ENCODE measurements at regions not wholly inside any gene's neighbourhood (a gene's known extent, or its start where the extent isn't known, plus 50 kb on each side); places are given as distances from the start of the nearest gene placed in this dataset.

DNA sequence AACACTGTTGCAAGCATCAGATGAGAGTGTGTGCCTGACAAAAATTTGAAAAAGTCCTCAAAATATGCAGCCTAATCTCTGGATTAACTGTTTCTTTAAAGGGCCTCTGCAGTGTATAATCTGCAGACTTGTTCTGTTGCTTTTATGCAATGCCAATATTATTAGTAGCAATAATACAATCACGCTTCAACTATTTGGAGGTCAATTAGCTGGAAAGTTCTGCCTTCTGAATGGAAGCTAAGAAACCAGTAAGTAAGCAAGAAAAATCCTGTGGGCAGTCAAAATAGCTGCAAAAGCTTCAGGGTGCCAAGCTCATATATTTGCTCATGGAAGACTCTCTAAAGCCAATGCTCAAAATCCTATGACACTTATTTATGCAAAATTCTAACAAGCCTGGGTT lies 153.2 kb upstream of the NR2F2 start:
- H3K27ac ChIP-seq (ENCODE audit: low read depth) = no peak overlapping the region
- no peak overlapping the region for H2AFZ ChIP-seq
- no peaks in the 10 kb centered on the region for H4K20me1 ChIP-seq (replicated peaks; ENCODE audit: insufficient read depth)
- H3K27me3 ChIP-seq (ENCODE audit: insufficient read depth) = no peaks in the 10 kb centered on the region
- no peaks in the 10 kb centered on the region for H3F3A ChIP-seq (replicated peaks; ENCODE audit: low read depth)
- Mint-ChIP-seq H3K9me3 (no peaks in the 10 kb centered on the region), H3K4me3 (no peak overlapping the region), H3K36me3 (ENCODE audit: low read depth) (no peaks in the 10 kb centered on the region), H3K27ac (no peak overlapping the region), H3K27me3 (ENCODE audit: insufficient read depth, low read depth, poor library complexity) (peaks cover 1% of the 10 kb centered on the region), H3K4me1 (peaks cover 22% of the 10 kb centered on the region)
- DNase-seq (ENCODE audit: low spot score) = no peak
- no peak for TF ChIP-seq POLR2AphosphoS5 (IDR thresholded peaks at IDR 0.05; ENCODE audit: low read depth)
- TF ChIP-seq ZNF331 (CRISPR knock-in tag; IDR thresholded peaks at IDR 0.05; ENCODE audit: low read depth) = no peak
- TF ChIP-seq CREB1 (CRISPR knock-in tag; IDR thresholded peaks at IDR 0.05; ENCODE audit: low read depth) = no peak
- TF ChIP-seq, protein P1, sequence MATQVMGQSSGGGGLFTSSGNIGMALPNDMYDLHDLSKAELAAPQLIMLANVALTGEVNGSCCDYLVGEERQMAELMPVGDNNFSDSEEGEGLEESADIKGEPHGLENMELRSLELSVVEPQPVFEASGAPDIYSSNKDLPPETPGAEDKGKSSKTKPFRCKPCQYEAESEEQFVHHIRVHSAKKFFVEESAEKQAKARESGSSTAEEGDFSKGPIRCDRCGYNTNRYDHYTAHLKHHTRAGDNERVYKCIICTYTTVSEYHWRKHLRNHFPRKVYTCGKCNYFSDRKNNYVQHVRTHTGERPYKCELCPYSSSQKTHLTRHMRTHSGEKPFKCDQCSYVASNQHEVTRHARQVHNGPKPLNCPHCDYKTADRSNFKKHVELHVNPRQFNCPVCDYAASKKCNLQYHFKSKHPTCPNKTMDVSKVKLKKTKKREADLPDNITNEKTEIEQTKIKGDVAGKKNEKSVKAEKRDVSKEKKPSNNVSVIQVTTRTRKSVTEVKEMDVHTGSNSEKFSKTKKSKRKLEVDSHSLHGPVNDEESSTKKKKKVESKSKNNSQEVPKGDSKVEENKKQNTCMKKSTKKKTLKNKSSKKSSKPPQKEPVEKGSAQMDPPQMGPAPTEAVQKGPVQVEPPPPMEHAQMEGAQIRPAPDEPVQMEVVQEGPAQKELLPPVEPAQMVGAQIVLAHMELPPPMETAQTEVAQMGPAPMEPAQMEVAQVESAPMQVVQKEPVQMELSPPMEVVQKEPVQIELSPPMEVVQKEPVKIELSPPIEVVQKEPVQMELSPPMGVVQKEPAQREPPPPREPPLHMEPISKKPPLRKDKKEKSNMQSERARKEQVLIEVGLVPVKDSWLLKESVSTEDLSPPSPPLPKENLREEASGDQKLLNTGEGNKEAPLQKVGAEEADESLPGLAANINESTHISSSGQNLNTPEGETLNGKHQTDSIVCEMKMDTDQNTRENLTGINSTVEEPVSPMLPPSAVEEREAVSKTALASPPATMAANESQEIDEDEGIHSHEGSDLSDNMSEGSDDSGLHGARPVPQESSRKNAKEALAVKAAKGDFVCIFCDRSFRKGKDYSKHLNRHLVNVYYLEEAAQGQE (IDR thresholded peaks at IDR 0.05; ENCODE audit: unreplicated experiment) = no peak
- TF ChIP-seq, protein P2, sequence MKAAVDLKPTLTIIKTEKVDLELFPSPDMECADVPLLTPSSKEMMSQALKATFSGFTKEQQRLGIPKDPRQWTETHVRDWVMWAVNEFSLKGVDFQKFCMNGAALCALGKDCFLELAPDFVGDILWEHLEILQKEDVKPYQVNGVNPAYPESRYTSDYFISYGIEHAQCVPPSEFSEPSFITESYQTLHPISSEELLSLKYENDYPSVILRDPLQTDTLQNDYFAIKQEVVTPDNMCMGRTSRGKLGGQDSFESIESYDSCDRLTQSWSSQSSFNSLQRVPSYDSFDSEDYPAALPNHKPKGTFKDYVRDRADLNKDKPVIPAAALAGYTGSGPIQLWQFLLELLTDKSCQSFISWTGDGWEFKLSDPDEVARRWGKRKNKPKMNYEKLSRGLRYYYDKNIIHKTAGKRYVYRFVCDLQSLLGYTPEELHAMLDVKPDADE (IDR thresholded peaks at IDR 0.05) = no peak
- no peak for TF ChIP-seq JUNB (IDR thresholded peaks at IDR 0.05; ENCODE audit: unreplicated experiment)
- TF ChIP-seq, protein P3, sequence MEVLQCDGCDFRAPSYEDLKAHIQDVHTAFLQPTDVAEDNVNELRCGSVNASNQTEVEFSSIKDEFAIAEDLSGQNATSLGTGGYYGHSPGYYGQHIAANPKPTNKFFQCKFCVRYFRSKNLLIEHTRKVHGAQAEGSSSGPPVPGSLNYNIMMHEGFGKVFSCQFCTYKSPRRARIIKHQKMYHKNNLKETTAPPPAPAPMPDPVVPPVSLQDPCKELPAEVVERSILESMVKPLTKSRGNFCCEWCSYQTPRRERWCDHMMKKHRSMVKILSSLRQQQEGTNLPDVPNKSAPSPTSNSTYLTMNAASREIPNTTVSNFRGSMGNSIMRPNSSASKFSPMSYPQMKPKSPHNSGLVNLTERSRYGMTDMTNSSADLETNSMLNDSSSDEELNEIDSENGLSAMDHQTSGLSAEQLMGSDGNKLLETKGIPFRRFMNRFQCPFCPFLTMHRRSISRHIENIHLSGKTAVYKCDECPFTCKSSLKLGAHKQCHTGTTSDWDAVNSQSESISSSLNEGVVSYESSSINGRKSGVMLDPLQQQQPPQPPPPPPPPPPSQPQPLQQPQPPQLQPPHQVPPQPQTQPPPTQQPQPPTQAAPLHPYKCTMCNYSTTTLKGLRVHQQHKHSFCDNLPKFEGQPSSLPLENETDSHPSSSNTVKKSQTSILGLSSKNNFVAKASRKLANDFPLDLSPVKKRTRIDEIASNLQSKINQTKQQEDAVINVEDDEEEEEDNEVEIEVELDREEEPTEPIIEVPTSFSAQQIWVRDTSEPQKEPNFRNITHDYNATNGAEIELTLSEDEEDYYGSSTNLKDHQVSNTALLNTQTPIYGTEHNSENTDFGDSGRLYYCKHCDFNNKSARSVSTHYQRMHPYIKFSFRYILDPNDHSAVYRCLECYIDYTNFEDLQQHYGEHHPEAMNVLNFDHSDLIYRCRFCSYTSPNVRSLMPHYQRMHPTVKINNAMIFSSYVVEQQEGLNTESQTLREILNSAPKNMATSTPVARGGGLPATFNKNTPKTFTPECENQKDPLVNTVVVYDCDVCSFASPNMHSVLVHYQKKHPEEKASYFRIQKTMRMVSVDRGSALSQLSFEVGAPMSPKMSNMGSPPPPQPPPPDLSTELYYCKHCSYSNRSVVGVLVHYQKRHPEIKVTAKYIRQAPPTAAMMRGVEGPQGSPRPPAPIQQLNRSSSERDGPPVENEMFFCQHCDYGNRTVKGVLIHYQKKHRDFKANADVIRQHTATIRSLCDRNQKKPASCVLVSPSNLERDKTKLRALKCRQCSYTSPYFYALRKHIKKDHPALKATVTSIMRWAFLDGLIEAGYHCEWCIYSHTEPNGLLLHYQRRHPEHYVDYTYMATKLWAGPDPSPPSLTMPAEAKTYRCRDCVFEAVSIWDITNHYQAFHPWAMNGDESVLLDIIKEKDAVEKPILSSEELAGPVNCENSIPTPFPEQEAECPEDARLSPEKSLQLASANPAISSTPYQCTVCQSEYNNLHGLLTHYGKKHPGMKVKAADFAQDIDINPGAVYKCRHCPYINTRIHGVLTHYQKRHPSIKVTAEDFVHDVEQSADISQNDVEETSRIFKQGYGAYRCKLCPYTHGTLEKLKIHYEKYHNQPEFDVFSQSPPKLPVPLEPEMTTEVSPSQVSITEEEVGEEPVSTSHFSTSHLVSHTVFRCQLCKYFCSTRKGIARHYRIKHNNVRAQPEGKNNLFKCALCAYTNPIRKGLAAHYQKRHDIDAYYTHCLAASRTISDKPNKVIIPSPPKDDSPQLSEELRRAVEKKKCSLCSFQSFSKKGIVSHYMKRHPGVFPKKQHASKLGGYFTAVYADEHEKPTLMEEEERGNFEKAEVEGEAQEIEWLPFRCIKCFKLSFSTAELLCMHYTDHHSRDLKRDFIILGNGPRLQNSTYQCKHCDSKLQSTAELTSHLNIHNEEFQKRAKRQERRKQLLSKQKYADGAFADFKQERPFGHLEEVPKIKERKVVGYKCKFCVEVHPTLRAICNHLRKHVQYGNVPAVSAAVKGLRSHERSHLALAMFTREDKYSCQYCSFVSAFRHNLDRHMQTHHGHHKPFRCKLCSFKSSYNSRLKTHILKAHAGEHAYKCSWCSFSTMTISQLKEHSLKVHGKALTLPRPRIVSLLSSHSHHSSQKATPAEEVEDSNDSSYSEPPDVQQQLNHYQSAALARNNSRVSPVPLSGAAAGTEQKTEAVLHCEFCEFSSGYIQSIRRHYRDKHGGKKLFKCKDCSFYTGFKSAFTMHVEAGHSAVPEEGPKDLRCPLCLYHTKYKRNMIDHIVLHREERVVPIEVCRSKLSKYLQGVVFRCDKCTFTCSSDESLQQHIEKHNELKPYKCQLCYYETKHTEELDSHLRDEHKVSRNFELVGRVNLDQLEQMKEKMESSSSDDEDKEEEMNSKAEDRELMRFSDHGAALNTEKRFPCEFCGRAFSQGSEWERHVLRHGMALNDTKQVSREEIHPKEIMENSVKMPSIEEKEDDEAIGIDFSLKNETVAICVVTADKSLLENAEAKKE (CRISPR knock-in tag; IDR thresholded peaks at IDR 0.05) = no peak
- TF ChIP-seq ZNF114 (CRISPR knock-in tag; IDR thresholded peaks at IDR 0.05) = no peak
- no peak for TF ChIP-seq NANOG (IDR thresholded peaks at IDR 0.05; ENCODE audit: borderline replicate concordance)
- TF ChIP-seq, protein P4, sequence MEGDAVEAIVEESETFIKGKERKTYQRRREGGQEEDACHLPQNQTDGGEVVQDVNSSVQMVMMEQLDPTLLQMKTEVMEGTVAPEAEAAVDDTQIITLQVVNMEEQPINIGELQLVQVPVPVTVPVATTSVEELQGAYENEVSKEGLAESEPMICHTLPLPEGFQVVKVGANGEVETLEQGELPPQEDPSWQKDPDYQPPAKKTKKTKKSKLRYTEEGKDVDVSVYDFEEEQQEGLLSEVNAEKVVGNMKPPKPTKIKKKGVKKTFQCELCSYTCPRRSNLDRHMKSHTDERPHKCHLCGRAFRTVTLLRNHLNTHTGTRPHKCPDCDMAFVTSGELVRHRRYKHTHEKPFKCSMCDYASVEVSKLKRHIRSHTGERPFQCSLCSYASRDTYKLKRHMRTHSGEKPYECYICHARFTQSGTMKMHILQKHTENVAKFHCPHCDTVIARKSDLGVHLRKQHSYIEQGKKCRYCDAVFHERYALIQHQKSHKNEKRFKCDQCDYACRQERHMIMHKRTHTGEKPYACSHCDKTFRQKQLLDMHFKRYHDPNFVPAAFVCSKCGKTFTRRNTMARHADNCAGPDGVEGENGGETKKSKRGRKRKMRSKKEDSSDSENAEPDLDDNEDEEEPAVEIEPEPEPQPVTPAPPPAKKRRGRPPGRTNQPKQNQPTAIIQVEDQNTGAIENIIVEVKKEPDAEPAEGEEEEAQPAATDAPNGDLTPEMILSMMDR (conservative IDR thresholded peaks at IDR 0.05; ENCODE audit: low read depth in 2 of 2) = no peak
- TF ChIP-seq EZH2 (IDR thresholded peaks at IDR 0.05; ENCODE audit: low read depth, unreplicated experiment) = no peak
- no peak for TF ChIP-seq STAT1 (IDR thresholded peaks at IDR 0.05; ENCODE audit: unreplicated experiment)
- no peak for TF ChIP-seq EZH2phosphoT487 (IDR thresholded peaks at IDR 0.05; ENCODE audit: unreplicated experiment)
- H3K4me2 ChIP-seq = no peak overlapping the region
- ATAC-seq = no peak
- no peak overlapping the region for H3K4me3 ChIP-seq
- H3K4me1 ChIP-seq (ENCODE audit: insufficient read depth) = peaks cover 25% of the 10 kb centered on the region
- H3K9me2 ChIP-seq (ENCODE audit: insufficient read depth) = no peaks in the 10 kb centered on the region
- no peaks in the 10 kb centered on the region for H3K36me3 ChIP-seq (ENCODE audit: insufficient read depth)
- no peaks in the 10 kb centered on the region for H3K79me2 ChIP-seq (replicated peaks; ENCODE audit: insufficient read depth)
